HepG2 (cell line): ENCODE measurements at regions not wholly inside any gene's neighbourhood (a gene's known extent, or its start where the extent isn't known, plus 50 kb on each side); places are given as distances from the start of the nearest gene placed in this dataset.

Source experiments
- ATAC-seq: fragments of 200-7000 bp; cut with Tn5 transposase; 3 replicates; pipeline ENCODE4 v1.9.1; 2020; ENCODE audit warnings: mild to moderate bottlenecking, moderate library complexity
- BruUV-seq: library from RNA; stranded (reverse); fragments of 400-500 nt; replicated peaks from 2 replicates; lab custom pipeline; 2021; lab: Mats Ljungman, UMichigan
- CTCF ChIA-PET: fragments of 300-600 bp; formaldehyde crosslinking; extraction: SDS; loops from one replicate; lab custom pipeline; 2021; ENCODE audit warnings: low total read pairs, inconsistent platforms, low intra/inter-chr PET ratio; lab: Yijun Ruan, JAX
- POLR2A ChIA-PET: fragments of 350-600 bp; sonication (Branson Sonifier 250); formaldehyde crosslinking; loops from one replicate; lab custom pipeline; 2020; ENCODE audit warnings: antibody characterized with exemption, inconsistent platforms; lab: Yijun Ruan, JAX
- DNase-seq: peaks from one replicate; pipeline ENCODE4 v3.0.0-alpha.2; 2015; ENCODE audit warnings: low spot score
- FAIRE-seq: peaks from 3 replicates; lab custom pipeline; 2011; peaks lifted over from hg19 to GRCh38; lab: Jason Lieb, UNC
- H2AFZ ChIP-seq: one replicate; pipeline ENCODE4 v1.6.1; 2011; ENCODE audit warnings: low read length, inconsistent platforms
- H3K27ac ChIP-seq: fragments of 300-600 bp; 3 replicates; pipeline ENCODE4 v1.8.0; 2011; ENCODE audit warnings: mixed run types, mild to moderate bottlenecking, mixed read lengths, low read length, inconsistent platforms; ENCODE audit not compliant: insufficient read depth; ENCODE audit errors: extremely low read length
- H3K27me3 ChIP-seq, 2 experiments: fragments of 200-600 bp in 1 of 2; 2 replicates in 1 of 2; 3 replicates in 1 of 2; pipeline versions ENCODE4 v1.6.0 to v1.8.0; 2011; ENCODE audit warnings: low read length in 2 of 2, mild to moderate bottlenecking in 2 of 2, moderate library complexity in 2 of 2, inconsistent platforms in 1 of 2; ENCODE audit not compliant: insufficient read depth in 2 of 2, control insufficient read depth in 1 of 2
- H3K36me3 ChIP-seq, 2 experiments: fragments of 200-600 bp in 1 of 2; replicated peaks in 1 of 2; 2 replicates in 1 of 2; 3 replicates in 1 of 2; pipeline versions ENCODE4 v1.5.1 to v1.8.0; 2011; ENCODE audit warnings: low read length in 2 of 2, inconsistent platforms in 1 of 2; ENCODE audit not compliant: insufficient read depth in 2 of 2, control insufficient read depth in 1 of 2
- H3K4me1 ChIP-seq: 2 replicates; pipeline ENCODE4 v1.5.1; 2012; ENCODE audit warnings: low read length, inconsistent platforms; ENCODE audit not compliant: insufficient read depth
- H3K4me2 ChIP-seq: 2 replicates; pipeline ENCODE4 v1.6.0; 2011; ENCODE audit warnings: low read depth, low read length, inconsistent platforms
- H3K4me3 ChIP-seq, 3 experiments: fragments of 200-600 bp in 1 of 3; sonication (generic), shearing (Covaris generic) in 1 of 3; replicated peaks in 1 of 3; 2 replicates each; pipeline ENCODE4 v1.5.1; 2011 to 2016; ENCODE audit warnings: low read length in 3 of 3, inconsistent platforms in 2 of 3, low read depth in 2 of 3, mild to moderate bottlenecking in 2 of 3, control low read depth in 1 of 3, mixed read lengths in 1 of 3; ENCODE audit not compliant: insufficient read depth in 1 of 3
- H3K79me2 ChIP-seq: one replicate; pipeline ENCODE4 v1.6.1; 2011; ENCODE audit warnings: low read length, inconsistent platforms; ENCODE audit not compliant: insufficient read depth
- H3K9ac ChIP-seq: 2 replicates; pipeline ENCODE4 v1.6.0; 2011; ENCODE audit warnings: mild to moderate bottlenecking, low read depth, low read length, inconsistent platforms; ENCODE audit not compliant: insufficient read depth
- H3K9me3 ChIP-seq: 2 replicates; pipeline ENCODE4 v1.5.1; 2012; ENCODE audit warnings: mild to moderate bottlenecking, low read length
- H4K20me1 ChIP-seq: 2 replicates; pipeline ENCODE4 v1.6.0; 2011; ENCODE audit warnings: inconsistent platforms, mild to moderate bottlenecking, low read length, moderate library complexity; ENCODE audit not compliant: insufficient read depth
- EEA1 ChIP-seq: sonication (generic); formaldehyde crosslinking; IDR thresholded peaks from 2 replicates; pipeline ENCODE4 v1.5.1; 2020; ENCODE audit warnings: mild to moderate bottlenecking, missing genetic modification reagents, borderline replicate concordance
- GATAD1 ChIP-seq: IDR thresholded peaks from 2 replicates; pipeline ENCODE4 v1.6.1; 2016; ENCODE audit warnings: missing genetic modification reagents, missing compliant biosample characterization
- LBX2 ChIP-seq: sonication (generic); formaldehyde crosslinking; IDR thresholded peaks from 2 replicates; pipeline ENCODE4 v1.5.0; 2020; ENCODE audit warnings: missing genetic modification reagents, mild to moderate bottlenecking, borderline replicate concordance
- NONO ChIP-seq, 2 experiments: fragments of 450-650 bp in 1 of 2; sonication (generic) in 1 of 2; formaldehyde crosslinking in 1 of 2; IDR thresholded peaks in 1 of 2; conservative IDR thresholded peaks in 1 of 2; 2 replicates each; pipeline versions ENCODE4 v1.6.1 to v1.8.0; 2017 to 2022; ENCODE audit warnings: mild to moderate bottlenecking in 1 of 2, missing genetic modification reagents in 1 of 2, moderate library complexity in 1 of 2
- WIZ ChIP-seq: sonication (generic); formaldehyde crosslinking; IDR thresholded peaks from 2 replicates; pipeline ENCODE4 v1.5.1; 2020; ENCODE audit warnings: mild to moderate bottlenecking, missing genetic modification reagents
- ZNF691 ChIP-seq: sonication (generic); formaldehyde crosslinking; IDR thresholded peaks from 2 replicates; pipeline ENCODE4 v1.4.0; 2020; ENCODE audit warnings: missing genetic modification reagents, low read depth, mild to moderate bottlenecking, borderline replicate concordance
- WGBS: methylation state at CpG from one replicate; pipeline ENCODE4 v1.1.6; 2017; ENCODE audit warnings: low lambda C conversion rate; 5-methylcytosine and 5-hydroxymethylcytosine counted together
- in situ Hi-C: cut with HindIII; loops from 2 replicates; pipeline ENCODE4 v1.10.0; 2017; ENCODE audit warnings: low pct_unique_long_range_greater_than_20kb; ENCODE audit not compliant: extremely low pct_ligation_motif_present
- intact Hi-C: fragments of 100-400 bp; cut with micrococcal nuclease; formaldehyde crosslinking; loops from one replicate; pipeline ENCODE4 v1.10.0; 2022; ENCODE audit not compliant: unreplicated experiment
- TF ChIP-seq, protein P1 (sequence below): IDR thresholded peaks from 2 replicates; pipeline ENCODE4 v1.6.1; 2016; ENCODE audit warnings: low read depth, control low read depth
- TF ChIP-seq, protein P2 (sequence below): sonication (generic); formaldehyde crosslinking; IDR thresholded peaks from 2 replicates; pipeline ENCODE4 v1.4.0; 2020; ENCODE audit warnings: missing genetic modification reagents
- TF ChIP-seq, protein P3 (sequence below): IDR thresholded peaks from 2 replicates; pipeline ENCODE4 v1.6.1; 2018; ENCODE audit warnings: missing genetic modification reagents, mild to moderate bottlenecking, missing compliant biosample characterization

DNA sequence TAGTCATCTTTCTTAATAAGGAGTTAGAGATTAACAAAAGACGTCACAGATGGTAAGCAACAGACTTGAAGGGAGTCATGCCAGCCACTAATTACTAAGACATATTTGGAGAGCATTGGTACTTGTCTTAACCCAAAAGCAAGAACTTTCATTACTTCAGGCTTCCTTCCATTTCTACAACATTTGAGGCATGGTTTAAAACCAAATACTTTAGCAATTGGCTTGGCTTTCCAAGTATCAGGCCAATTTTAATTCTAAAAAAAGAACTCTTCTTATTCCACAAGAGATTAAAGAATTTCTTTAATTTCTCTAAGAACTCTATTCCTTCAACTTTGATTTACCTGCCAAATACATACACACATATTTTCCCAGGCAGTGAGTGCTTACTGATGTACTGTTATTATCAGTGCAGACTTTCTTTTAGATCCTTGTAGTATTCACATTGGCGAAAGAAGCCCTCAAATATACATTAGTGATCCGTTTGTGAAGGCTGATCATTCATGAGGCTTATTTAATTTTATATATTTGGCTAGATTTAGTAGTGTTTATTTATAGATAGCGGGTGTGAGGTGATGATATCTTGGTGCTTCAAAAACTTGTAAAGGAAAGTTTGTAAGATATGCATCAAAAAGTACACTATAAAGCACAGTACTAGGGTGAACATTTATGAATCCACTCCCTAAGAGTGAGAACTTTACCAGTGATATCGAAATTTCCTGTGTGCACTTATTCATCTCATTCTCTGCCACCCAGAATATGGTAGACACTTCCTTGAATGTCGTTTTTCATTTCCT, 229.2 kb downstream of the MFSD1 start:
- DNase-seq (no peak), ATAC-seq (no peak), FAIRE-seq (no peak)
- Histone ChIP-seq H4K20me1 (no peaks in the 10 kb centered on the region), H3K4me3 (no peak overlapping the region), H3K9me3 (no peaks in the 10 kb centered on the region), H3K4me2 (no peak overlapping the region), H3K27ac (no peak overlapping the region), H3K9ac (no peak overlapping the region), H3K27me3 (no peaks in the 10 kb centered on the region), H3K79me2 (no peaks in the 10 kb centered on the region), H3K36me3 (no peaks in the 10 kb centered on the region), H2AFZ (no peak overlapping the region), H3K4me1 (no peaks in the 10 kb centered on the region)
- no TSS peak for BruUV-seq
- WGBS = 0% methylated on average over 6 of the region's 6 CpGs
- intact Hi-C loops = no loop called here
- ChIA-PET CTCF (no interaction called here), POLR2A (no interaction called here)
- in situ Hi-C loops = no loop called here
- no peak for TF ChIP-seq ZNF691 (CRISPR knock-in tag)
- TF ChIP-seq, protein P1, sequence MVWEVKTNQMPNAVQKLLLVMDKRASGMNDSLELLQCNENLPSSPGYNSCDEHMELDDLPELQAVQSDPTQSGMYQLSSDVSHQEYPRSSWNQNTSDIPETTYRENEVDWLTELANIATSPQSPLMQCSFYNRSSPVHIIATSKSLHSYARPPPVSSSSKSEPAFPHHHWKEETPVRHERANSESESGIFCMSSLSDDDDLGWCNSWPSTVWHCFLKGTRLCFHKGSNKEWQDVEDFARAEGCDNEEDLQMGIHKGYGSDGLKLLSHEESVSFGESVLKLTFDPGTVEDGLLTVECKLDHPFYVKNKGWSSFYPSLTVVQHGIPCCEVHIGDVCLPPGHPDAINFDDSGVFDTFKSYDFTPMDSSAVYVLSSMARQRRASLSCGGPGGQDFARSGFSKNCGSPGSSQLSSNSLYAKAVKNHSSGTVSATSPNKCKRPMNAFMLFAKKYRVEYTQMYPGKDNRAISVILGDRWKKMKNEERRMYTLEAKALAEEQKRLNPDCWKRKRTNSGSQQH (CRISPR knock-in tag) = no peak
- TF ChIP-seq, protein P2, sequence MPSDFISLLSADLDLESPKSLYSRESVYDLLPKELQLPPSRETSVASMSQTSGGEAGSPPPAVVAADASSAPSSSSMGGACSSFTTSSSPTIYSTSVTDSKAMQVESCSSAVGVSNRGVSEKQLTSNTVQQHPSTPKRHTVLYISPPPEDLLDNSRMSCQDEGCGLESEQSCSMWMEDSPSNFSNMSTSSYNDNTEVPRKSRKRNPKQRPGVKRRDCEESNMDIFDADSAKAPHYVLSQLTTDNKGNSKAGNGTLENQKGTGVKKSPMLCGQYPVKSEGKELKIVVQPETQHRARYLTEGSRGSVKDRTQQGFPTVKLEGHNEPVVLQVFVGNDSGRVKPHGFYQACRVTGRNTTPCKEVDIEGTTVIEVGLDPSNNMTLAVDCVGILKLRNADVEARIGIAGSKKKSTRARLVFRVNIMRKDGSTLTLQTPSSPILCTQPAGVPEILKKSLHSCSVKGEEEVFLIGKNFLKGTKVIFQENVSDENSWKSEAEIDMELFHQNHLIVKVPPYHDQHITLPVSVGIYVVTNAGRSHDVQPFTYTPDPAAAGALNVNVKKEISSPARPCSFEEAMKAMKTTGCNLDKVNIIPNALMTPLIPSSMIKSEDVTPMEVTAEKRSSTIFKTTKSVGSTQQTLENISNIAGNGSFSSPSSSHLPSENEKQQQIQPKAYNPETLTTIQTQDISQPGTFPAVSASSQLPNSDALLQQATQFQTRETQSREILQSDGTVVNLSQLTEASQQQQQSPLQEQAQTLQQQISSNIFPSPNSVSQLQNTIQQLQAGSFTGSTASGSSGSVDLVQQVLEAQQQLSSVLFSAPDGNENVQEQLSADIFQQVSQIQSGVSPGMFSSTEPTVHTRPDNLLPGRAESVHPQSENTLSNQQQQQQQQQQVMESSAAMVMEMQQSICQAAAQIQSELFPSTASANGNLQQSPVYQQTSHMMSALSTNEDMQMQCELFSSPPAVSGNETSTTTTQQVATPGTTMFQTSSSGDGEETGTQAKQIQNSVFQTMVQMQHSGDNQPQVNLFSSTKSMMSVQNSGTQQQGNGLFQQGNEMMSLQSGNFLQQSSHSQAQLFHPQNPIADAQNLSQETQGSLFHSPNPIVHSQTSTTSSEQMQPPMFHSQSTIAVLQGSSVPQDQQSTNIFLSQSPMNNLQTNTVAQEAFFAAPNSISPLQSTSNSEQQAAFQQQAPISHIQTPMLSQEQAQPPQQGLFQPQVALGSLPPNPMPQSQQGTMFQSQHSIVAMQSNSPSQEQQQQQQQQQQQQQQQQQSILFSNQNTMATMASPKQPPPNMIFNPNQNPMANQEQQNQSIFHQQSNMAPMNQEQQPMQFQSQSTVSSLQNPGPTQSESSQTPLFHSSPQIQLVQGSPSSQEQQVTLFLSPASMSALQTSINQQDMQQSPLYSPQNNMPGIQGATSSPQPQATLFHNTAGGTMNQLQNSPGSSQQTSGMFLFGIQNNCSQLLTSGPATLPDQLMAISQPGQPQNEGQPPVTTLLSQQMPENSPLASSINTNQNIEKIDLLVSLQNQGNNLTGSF (CRISPR knock-in tag) = no peak
- TF ChIP-seq, protein P3, sequence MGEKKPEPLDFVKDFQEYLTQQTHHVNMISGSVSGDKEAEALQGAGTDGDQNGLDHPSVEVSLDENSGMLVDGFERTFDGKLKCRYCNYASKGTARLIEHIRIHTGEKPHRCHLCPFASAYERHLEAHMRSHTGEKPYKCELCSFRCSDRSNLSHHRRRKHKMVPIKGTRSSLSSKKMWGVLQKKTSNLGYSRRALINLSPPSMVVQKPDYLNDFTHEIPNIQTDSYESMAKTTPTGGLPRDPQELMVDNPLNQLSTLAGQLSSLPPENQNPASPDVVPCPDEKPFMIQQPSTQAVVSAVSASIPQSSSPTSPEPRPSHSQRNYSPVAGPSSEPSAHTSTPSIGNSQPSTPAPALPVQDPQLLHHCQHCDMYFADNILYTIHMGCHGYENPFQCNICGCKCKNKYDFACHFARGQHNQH (CRISPR knock-in tag) = no peak
- TF ChIP-seq GATAD1 = no peak
- no peak for TF ChIP-seq EEA1 (CRISPR knock-in tag)
- no peak for TF ChIP-seq LBX2
- no peak for TF ChIP-seq NONO (IDR thresholded peaks at IDR 0.05)
- TF ChIP-seq NONO (CRISPR knock-in tag; conservative IDR thresholded peaks at IDR 0.05) = no peak
- TF ChIP-seq WIZ (CRISPR knock-in tag) = no peak
